HFFc6 (cell line): ENCODE measurements at regions not wholly inside any gene's neighbourhood (a gene's known extent, or its start where the extent isn't known, plus 50 kb on each side); places are given as distances from the start of the nearest gene placed in this dataset.
"Not testable (repeated sequence)": the region's sequence is repeated elsewhere in the genome, so short reads cannot be mapped to it uniquely, and the experiment has no call there.

Source experiments
- DNase-seq: peaks from one replicate; pipeline ENCODE4 v3.0.0-alpha.2; 2018
- H3K27ac Mint-ChIP-seq: 2 replicates; pipeline ENCODE4 v1.8.0; 2020; ENCODE audit warnings: mild to moderate bottlenecking, mixed read lengths
- H3K27me3 Mint-ChIP-seq: 2 replicates; pipeline ENCODE4 v1.8.0; 2021; ENCODE audit warnings: mild to moderate bottlenecking, moderate library complexity, mixed read lengths; ENCODE audit not compliant: insufficient read depth
- H3K36me3 Mint-ChIP-seq: 2 replicates; pipeline ENCODE4 v1.8.0; 2021; ENCODE audit warnings: low read depth, mixed read lengths
- H3K4me1 Mint-ChIP-seq: 2 replicates; pipeline ENCODE4 v1.8.0; 2020; ENCODE audit warnings: low read depth, mixed read lengths
- H3K4me3 Mint-ChIP-seq: 2 replicates; pipeline ENCODE4 v1.8.0; 2020; ENCODE audit warnings: mild to moderate bottlenecking, moderate library complexity, mixed read lengths
- H3K9me3 Mint-ChIP-seq: 2 replicates; pipeline ENCODE4 v1.8.0; 2020; ENCODE audit warnings: mild to moderate bottlenecking, mixed read lengths
- CTCF ChIP-seq: fragments of 200-600 bp; sonication (generic); IDR thresholded peaks from 2 replicates; pipeline ENCODE4 v1.5.0; 2021; ENCODE audit warnings: antibody characterized with exemption, mild to moderate bottlenecking

GRCh38 chr5:82425591-82425990 lies 147.4 kb upstream of the RPS23 start:
- Mint-ChIP-seq H3K36me3 (no peaks in the 10 kb centered on the region), H3K9me3 (no peaks in the 10 kb centered on the region), H3K4me1 (peaks cover 35% of the 10 kb centered on the region), H3K27ac (no peak overlapping the region), H3K27me3 (peaks cover 5% of the 10 kb centered on the region), H3K4me3 (no peak overlapping the region)
- TF ChIP-seq CTCF: no peak
- no peak for DNase-seq

- no peak overlapping the region for H3K4me3 Mint-ChIP-seq
- no peaks in the 10 kb centered on the region for H3K9me3 Mint-ChIP-seq
- no peak overlapping the region for H3K27ac Mint-ChIP-seq
- peaks cover 5% of the 10 kb centered on the region for H3K27me3 Mint-ChIP-seq
- TF ChIP-seq CTCF: no peak
- H3K4me1 Mint-ChIP-seq: peaks cover 49% of the 10 kb centered on the region
- no peaks in the 10 kb centered on the region for H3K36me3 Mint-ChIP-seq
- no peak for DNase-seq
These were observed 146.1 kb upstream of the RPS23 start for GRCh38 chr5:82424211-82424610.

- DNase-seq: no peak
- Mint-ChIP-seq H3K36me3 (no peaks in the 10 kb centered on the region), H3K4me3 (no peak overlapping the region), H3K9me3 (no peaks in the 10 kb centered on the region), H3K27me3 (peaks cover 5% of the 10 kb centered on the region), H3K27ac (no peak overlapping the region), H3K4me1 (peaks cover 63% of the 10 kb centered on the region)
- TF ChIP-seq CTCF: no peak
These were observed 144.6 kb upstream of the RPS23 start for GRCh38 chr5:82422751-82423181.

GRCh38 chr5:82422001-82422740 lies 144.0 kb upstream of the RPS23 start:
- no peak for DNase-seq
- H3K36me3 Mint-ChIP-seq: no peaks in the 10 kb centered on the region
- no peak overlapping the region for H3K27ac Mint-ChIP-seq
- H3K9me3 Mint-ChIP-seq: no peaks in the 10 kb centered on the region
- peaks cover 67% of the 10 kb centered on the region for H3K4me1 Mint-ChIP-seq
- H3K27me3 Mint-ChIP-seq: peaks cover 5% of the 10 kb centered on the region
- no peak overlapping the region for H3K4me3 Mint-ChIP-seq
- no peak for TF ChIP-seq CTCF

GRCh38 chr5:82421119-82421518 lies 143.0 kb upstream of the RPS23 start:
- no peaks in the 10 kb centered on the region for H3K36me3 Mint-ChIP-seq
- peak overlapping the region; percentile 47; the same call in 1 of the 2 replicates for H3K27ac Mint-ChIP-seq
- H3K9me3 Mint-ChIP-seq: no peaks in the 10 kb centered on the region
- DNase-seq: peak; percentile 94
- H3K4me3 Mint-ChIP-seq: no peak overlapping the region; the same call in 1 of the 2 replicates
- H3K27me3 Mint-ChIP-seq: peaks cover 2% of the 10 kb centered on the region
- TF ChIP-seq CTCF: peak; percentile 65
- H3K4me1 Mint-ChIP-seq: peaks cover 59% of the 10 kb centered on the region

- not testable (repeated sequence) for DNase-seq, H3K4me3 Mint-ChIP-seq, H3K36me3 Mint-ChIP-seq, H3K27me3 Mint-ChIP-seq, H3K9me3 Mint-ChIP-seq
- Mint-ChIP-seq H3K4me1 (peaks cover 59% of the 10 kb centered on the region), H3K27ac (peak overlapping the region; percentile 47; the same call in 1 of the 2 replicates)
These were observed 142.4 kb upstream of the RPS23 start for GRCh38 chr5:82420524-82420923.
